ENCODE measurements at regions not wholly inside any gene's neighbourhood (a gene's known extent, or its start where the extent isn't known, plus 50 kb on each side); places are given as distances from the start of the nearest gene placed in this dataset.

DNA sequence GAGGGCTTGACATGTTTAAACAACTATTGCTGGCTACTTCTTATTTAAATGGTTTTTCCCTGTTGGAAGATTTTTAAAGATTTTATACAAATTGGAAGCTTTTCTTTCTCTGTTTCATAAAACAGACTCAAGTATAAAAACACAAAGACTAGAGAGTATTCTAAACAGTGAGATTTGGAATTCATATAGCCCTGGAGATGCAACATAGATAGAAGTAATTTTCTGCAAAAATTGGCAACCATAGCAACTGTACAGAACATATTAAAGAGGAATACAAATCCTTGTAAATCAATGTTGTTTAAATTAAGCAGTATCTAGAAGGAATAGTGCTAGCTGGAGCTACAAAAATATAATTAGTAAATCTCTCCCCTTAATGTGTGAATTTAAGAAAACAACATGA lies 2612.9 kb upstream of the PCDH20 start:
- H3K27me3 ChIP-seq (replicated peaks in 1 of 2; ENCODE audit: control insufficient read depth in 2 of 2, insufficient read depth in 2 of 2, low read length in 1 of 2), result no peaks in the 10 kb centered on the region
- intact Hi-C loops (cut with micrococcal nuclease; ENCODE audit: unreplicated experiment), result no loop called here
- ChIA-PET SMC1A (ENCODE audit: uncharacterized antibody, unreplicated experiment) (no interaction called here), CTCF (no interaction called here), RAD21 (ENCODE audit: unreplicated experiment) (no interaction called here), POLR2A (no interaction called here)
- H3K4me1 ChIP-seq (ENCODE audit: control insufficient read depth, insufficient read depth, low read length), result no peaks in the 10 kb centered on the region
- TF ChIP-seq IKZF1 (conservative IDR thresholded peaks at IDR 0.05), result no peak
- no peak for TF ChIP-seq POLR2AphosphoS2 (IDR thresholded peaks at IDR 0.05; ENCODE audit: low read depth, low read length)
- no peak for TF ChIP-seq CREM (IDR thresholded peaks at IDR 0.05; ENCODE audit: low read depth)
- no peak for TF ChIP-seq SUZ12 (IDR thresholded peaks at IDR 0.05; ENCODE audit: unreplicated experiment)
- TF ChIP-seq ZZZ3 (IDR thresholded peaks at IDR 0.05; ENCODE audit: control insufficient read depth, insufficient read length, low read depth), result no peak
- no peak for TF ChIP-seq MAX (IDR thresholded peaks at IDR 0.05; ENCODE audit: low read depth, low read length)
- TF ChIP-seq LARP7 (IDR thresholded peaks at IDR 0.05), result no peak
- no peak for TF ChIP-seq RAD21 (IDR thresholded peaks at IDR 0.05; ENCODE audit: insufficient read depth, low read depth, low read length)
- no peak for TF ChIP-seq NR2C2 (IDR thresholded peaks at IDR 0.05; ENCODE audit: borderline replicate concordance, control insufficient read depth, insufficient read length, low read depth)
- TF ChIP-seq, protein P1, sequence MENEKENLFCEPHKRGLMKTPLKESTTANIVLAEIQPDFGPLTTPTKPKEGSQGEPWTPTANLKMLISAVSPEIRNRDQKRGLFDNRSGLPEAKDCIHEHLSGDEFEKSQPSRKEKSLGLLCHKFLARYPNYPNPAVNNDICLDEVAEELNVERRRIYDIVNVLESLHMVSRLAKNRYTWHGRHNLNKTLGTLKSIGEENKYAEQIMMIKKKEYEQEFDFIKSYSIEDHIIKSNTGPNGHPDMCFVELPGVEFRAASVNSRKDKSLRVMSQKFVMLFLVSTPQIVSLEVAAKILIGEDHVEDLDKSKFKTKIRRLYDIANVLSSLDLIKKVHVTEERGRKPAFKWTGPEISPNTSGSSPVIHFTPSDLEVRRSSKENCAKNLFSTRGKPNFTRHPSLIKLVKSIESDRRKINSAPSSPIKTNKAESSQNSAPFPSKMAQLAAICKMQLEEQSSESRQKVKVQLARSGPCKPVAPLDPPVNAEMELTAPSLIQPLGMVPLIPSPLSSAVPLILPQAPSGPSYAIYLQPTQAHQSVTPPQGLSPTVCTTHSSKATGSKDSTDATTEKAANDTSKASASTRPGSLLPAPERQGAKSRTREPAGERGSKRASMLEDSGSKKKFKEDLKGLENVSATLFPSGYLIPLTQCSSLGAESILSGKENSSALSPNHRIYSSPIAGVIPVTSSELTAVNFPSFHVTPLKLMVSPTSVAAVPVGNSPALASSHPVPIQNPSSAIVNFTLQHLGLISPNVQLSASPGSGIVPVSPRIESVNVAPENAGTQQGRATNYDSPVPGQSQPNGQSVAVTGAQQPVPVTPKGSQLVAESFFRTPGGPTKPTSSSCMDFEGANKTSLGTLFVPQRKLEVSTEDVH (IDR thresholded peaks at IDR 0.05; ENCODE audit: low read depth, partially characterized antibody), result no peak
- DNase-seq (ENCODE audit: low read depth, low spot score) (no peak), ATAC-seq (no peak), FAIRE-seq (no peak)
- BruUV-seq (replicated peaks), result no TSS peak
- no peaks in the 10 kb centered on the region for H4K20me1 ChIP-seq (ENCODE audit: control insufficient read depth, insufficient read depth)
- no peak overlapping the region for H3K9ac ChIP-seq (ENCODE audit: control insufficient read depth, insufficient read depth, low read length)
- H3K79me2 ChIP-seq (ENCODE audit: control insufficient read depth, insufficient read depth, low read length), result no peaks in the 10 kb centered on the region
- H3K36me3 ChIP-seq (ENCODE audit: control insufficient read depth in 2 of 2, insufficient read depth in 2 of 2, low read length in 1 of 2), result no peaks in the 10 kb centered on the region
- no peak overlapping the region for H3K27ac ChIP-seq (ENCODE audit: control insufficient read depth, insufficient read depth)
- no peak overlapping the region for H2AFZ ChIP-seq (ENCODE audit: control insufficient read depth, low read depth, low read length)
- in situ Hi-C loops (cut with MboI), result no loop called here
- H3K9me3 ChIP-seq (replicated peaks; ENCODE audit: control insufficient read depth, insufficient read depth, low read length), result no peaks in the 10 kb centered on the region
- H3K4me3 ChIP-seq, result no peak overlapping the region
- no peak overlapping the region for H3K4me2 ChIP-seq (ENCODE audit: control insufficient read depth, insufficient read depth)
